ENCODE measurements at regions not wholly inside any gene's neighbourhood (a gene's known extent, or its start where the extent isn't known, plus 50 kb on each side); places are given as distances from the start of the nearest gene placed in this dataset.

DNA sequence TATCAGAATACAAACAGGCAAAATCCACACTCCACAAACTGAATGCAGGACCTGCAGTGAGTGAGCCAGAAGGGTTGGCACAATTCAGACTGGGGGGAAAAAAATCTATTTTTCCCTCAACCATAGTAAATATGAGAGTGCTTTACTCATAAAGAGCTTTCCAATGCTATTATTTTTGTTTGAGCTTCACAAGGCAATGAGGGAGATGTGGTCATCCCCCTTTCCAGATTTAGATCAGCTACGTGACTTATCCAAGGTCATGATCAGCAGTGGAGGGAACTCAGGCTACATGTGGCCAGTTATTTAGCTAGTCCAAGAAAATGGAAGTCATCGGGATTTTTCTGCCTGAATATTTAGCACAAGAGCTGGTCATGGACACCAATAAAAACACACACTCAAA is 120.4 kb upstream of the KLF7 start:
- no peak for DNase-seq (ENCODE audit: low read depth, low spot score)

GRCh38 chr2:207288628-207289027 is 122.9 kb upstream of the KLF7 start:
- DNase-seq (ENCODE audit: low read depth, low spot score): no peak

GRCh38 chr2:207289295-207290018 is 123.7 kb upstream of the KLF7 start:
- DNase-seq (ENCODE audit: low read depth, low spot score): no peak

DNA sequence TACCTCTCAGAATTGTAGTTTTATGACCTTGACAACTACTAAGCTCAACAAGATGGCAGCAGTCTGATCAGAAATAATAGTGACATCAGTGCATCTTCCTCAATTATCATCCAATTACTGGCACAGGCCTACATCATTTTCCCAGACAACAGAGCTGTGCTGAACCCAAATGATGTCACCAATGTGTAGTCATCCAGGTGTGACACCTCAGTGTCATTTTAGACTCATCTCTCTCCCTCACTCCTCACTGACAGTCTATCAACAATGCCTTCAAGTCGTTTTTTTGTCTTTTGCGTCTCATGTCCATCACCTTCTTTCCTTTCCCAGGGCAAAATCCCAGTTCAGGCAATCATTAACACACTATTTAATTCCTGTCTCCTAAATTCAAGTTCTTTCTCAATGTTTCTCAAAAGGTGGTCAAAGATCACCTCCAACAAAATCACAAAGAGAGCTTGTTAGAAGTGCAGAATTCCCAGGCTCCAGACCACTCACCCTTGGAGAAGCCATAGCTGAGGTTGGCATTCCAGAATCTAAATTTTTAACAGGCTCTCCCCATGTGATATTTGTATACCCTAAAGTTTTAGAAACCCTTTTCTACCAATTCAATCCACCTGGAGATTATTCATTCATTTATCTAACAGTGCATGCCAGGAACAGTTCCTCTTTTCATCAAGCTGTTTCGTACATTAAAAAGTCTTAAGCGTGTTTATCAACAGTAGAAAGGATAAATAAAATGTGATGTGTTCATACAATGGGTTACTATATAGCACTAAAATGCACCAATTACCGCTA is 125.3 kb upstream of the KLF7 start:
- DNase-seq (ENCODE audit: low read depth, low spot score): no peak

- DNase-seq (ENCODE audit: low read depth, low spot score): no peak
Measured at GRCh38 chr2:207291625-207292252, 126.0 kb upstream of the KLF7 start.

GRCh38 chr2:207296265-207296948 is 130.7 kb upstream of the KLF7 start:
- DNase-seq (ENCODE audit: low read depth, low spot score): no peak

GRCh38 chr2:207300817-207301216 is 135.1 kb upstream of the KLF7 start:
- no peak for DNase-seq (ENCODE audit: low read depth, low spot score)

- no peak for DNase-seq (ENCODE audit: low read depth, low spot score)
Measured at GRCh38 chr2:207304761-207305160, 139.0 kb upstream of the KLF7 start.

- no peak for DNase-seq (ENCODE audit: low read depth, low spot score)
Measured at GRCh38 chr2:207308519-207309224, 142.9 kb upstream of the KLF7 start.

- DNase-seq (ENCODE audit: low read depth, low spot score): peak; percentile 77
Measured at GRCh38 chr2:207311316-207312005, 145.7 kb upstream of the KLF7 start.

- DNase-seq (ENCODE audit: low read depth, low spot score): no peak
Measured at GRCh38 chr2:207312006-207312356, 146.2 kb upstream of the KLF7 start.

GRCh38 chr2:207313947-207314346 is 148.2 kb upstream of the KLF7 start:
- no peak for DNase-seq (ENCODE audit: low read depth, low spot score)

DNA sequence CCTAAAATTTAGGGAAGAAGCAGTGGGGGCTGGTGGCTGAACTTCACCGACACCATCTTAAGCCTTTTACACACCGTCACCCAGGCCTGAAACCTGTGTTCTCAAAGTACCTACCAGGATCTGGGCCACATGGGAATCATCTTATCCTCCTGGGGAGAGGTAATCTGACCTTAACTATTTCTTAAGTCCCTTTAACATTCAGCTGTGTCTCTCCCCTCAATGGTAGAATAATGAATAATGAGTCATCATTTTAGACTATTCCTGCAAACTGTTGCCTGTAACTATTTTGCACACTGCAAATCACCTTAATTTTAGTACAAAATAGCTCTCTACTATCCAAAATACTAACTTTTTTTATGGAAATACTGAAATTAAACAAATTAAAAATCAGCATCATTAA is 149.4 kb upstream of the KLF7 start:
- DNase-seq (ENCODE audit: low read depth, low spot score): no peak

GRCh38 chr2:207316484-207316883 is 150.7 kb upstream of the KLF7 start:
- no peak for DNase-seq (ENCODE audit: low read depth, low spot score)

DNA sequence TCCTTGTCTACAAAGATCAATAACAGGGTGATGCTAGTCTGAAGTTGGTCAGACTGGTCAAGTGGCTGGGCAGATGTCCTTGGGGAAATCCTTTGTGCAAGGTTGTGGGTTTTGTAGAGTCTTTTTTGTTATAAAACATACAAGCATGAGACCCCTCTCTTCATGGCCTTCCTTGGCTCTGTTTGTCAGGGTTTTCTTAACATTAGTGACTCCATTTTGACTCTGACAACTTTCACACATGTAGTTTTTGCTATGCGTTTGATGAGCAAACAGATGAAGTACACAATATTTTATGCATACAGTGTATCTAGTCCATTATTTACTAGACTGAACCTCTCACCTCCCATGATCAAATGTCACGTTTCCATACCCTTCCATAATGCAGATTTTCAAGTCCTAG is 151.2 kb upstream of the KLF7 start:
- no peak for DNase-seq (ENCODE audit: low read depth, low spot score)

- no peak for DNase-seq (ENCODE audit: low read depth, low spot score)
Measured at GRCh38 chr2:207317378-207317984, 151.7 kb upstream of the KLF7 start.

GRCh38 chr2:207318181-207318628 is 152.5 kb upstream of the KLF7 start:
- DNase-seq (ENCODE audit: low read depth, low spot score): no peak

- no peak for DNase-seq (ENCODE audit: low read depth, low spot score)
Measured at GRCh38 chr2:207319316-207319715, 153.6 kb upstream of the KLF7 start.

DNA sequence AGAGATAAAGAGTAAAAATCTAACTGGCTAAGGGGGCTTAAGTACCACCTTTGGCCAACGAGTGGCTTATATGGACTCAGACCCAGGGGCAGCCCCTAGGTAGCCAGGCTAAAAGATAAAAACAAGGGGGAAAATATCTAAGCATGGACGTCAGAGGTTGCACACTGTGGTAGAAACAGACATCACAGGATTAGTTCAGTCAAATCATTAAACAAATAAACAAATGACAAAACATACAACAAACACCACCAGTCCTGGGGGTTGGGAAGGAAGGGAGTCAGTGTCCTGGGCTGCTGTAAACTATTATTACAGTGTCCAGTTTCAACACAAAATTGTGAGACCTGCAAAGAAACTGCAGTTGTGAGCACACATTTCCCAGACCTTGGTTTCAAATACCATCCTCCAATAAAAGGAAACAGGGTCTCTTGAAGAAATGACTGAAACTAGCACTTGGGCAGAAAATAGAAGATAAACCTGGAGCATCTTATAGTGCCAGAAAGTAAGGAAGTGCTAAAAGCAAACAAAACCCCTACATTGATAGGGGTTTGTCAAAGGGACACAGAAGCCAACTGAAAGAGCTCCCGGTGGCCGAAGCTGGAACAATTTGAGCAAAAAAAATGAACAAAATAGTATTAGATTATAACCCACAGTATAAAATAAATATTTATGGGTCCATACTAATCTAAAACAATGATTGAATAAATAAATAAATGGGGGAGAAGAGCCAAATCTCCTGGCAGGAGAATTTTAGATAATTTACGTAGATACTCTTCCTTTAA is 154.8 kb upstream of the KLF7 start:
- DNase-seq (ENCODE audit: low read depth, low spot score): no peak

GRCh38 chr2:207321514-207321913 is 155.8 kb upstream of the KLF7 start:
- DNase-seq (ENCODE audit: low read depth, low spot score): no peak

All from pulmonary artery endothelial cell (primary cell).